NB4 (cell line): ENCODE measurements at regions not wholly inside any gene's neighbourhood (a gene's known extent, or its start where the extent isn't known, plus 50 kb on each side); places are given as distances from the start of the nearest gene placed in this dataset.
"Not testable (repeated sequence)": the region's sequence is repeated elsewhere in the genome, so short reads cannot be mapped to it uniquely, and the experiment has no call there.

Source experiments
- POLR2A ChIP-seq: IDR thresholded peaks from 2 replicates; pipeline ENCODE4 v1.6.1; 2011; ENCODE audit warnings: mild to moderate bottlenecking; ENCODE audit not compliant: insufficient read length; ENCODE audit errors: extremely low read depth
- TF ChIP-seq, protein P1 (sequence below): IDR thresholded peaks from one replicate; pipeline ENCODE4 v1.5.1; 2012; ENCODE audit warnings: low read depth, low read length
- TF ChIP-seq, protein P2 (sequence below): IDR thresholded peaks from 2 replicates; pipeline ENCODE4 v1.6.1; 2011; ENCODE audit warnings: low read depth, low read length

DNA sequence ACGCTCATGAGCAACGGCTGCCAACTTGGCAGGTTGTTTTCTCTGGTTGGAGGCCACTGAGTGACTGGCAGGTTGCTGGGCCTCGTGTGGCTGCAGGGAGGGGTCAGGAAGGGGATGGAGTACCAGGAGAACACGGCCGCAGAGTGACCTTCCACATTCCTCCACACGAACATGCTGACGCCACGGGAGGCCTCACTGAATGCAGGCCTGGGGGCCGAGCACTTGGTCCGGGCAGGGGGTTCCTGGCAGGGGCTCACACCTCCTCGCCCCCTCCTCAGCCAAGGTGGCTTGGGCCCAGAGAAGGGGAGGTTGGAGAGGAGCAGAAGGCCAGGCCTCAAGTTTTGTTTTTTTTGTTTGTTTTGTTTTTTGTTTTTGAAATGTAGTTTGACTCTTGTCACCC, 98.5 kb upstream of the PRDM7 start:
- TF ChIP-seq, protein P1, sequence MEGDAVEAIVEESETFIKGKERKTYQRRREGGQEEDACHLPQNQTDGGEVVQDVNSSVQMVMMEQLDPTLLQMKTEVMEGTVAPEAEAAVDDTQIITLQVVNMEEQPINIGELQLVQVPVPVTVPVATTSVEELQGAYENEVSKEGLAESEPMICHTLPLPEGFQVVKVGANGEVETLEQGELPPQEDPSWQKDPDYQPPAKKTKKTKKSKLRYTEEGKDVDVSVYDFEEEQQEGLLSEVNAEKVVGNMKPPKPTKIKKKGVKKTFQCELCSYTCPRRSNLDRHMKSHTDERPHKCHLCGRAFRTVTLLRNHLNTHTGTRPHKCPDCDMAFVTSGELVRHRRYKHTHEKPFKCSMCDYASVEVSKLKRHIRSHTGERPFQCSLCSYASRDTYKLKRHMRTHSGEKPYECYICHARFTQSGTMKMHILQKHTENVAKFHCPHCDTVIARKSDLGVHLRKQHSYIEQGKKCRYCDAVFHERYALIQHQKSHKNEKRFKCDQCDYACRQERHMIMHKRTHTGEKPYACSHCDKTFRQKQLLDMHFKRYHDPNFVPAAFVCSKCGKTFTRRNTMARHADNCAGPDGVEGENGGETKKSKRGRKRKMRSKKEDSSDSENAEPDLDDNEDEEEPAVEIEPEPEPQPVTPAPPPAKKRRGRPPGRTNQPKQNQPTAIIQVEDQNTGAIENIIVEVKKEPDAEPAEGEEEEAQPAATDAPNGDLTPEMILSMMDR = not testable (repeated sequence)
- not testable (repeated sequence) for TF ChIP-seq POLR2A
- TF ChIP-seq, protein P2, sequence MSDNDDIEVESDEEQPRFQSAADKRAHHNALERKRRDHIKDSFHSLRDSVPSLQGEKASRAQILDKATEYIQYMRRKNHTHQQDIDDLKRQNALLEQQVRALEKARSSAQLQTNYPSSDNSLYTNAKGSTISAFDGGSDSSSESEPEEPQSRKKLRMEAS = not testable (repeated sequence)
